Mononuclear cell (primary cell): ENCODE measurements at regions not wholly inside any gene's neighbourhood (a gene's known extent, or its start where the extent isn't known, plus 50 kb on each side); places are given as distances from the start of the nearest gene placed in this dataset.
"Not testable (repeated sequence)": the region's sequence is repeated elsewhere in the genome, so short reads cannot be mapped to it uniquely, and the experiment has no call there.

ENCODE experiments used
- H3K27me3 ChIP-seq: 2 replicates; pipeline ENCODE4 v1.6.0; 2011; ENCODE audit warnings: low read length, control low read depth; ENCODE audit not compliant: insufficient read depth
- H3K4me1 ChIP-seq: 2 replicates; pipeline ENCODE4 v1.5.1; 2011; ENCODE audit warnings: mild to moderate bottlenecking, low read length, control low read depth; ENCODE audit not compliant: insufficient read depth
- H3K4me3 ChIP-seq: 2 replicates; pipeline ENCODE4 v1.5.1; 2011; ENCODE audit warnings: mild to moderate bottlenecking, low read length, moderate library complexity
- H3K9me3 ChIP-seq: 2 replicates; pipeline ENCODE4 v1.5.1; 2011; ENCODE audit warnings: low read depth, mild to moderate bottlenecking, control low read depth, low read length

GRCh38 chr9:108441251-108441650 is 414.5 kb downstream of the ACTL7B start:
- H3K27me3 ChIP-seq = no peaks in the 10 kb centered on the region

GRCh38 chr9:108439947-108440346 is 415.8 kb downstream of the ACTL7B start:
- no peaks in the 10 kb centered on the region for H3K27me3 ChIP-seq
- H3K4me1 ChIP-seq = peaks cover 5% of the 10 kb centered on the region
- no peaks in the 10 kb centered on the region for H3K9me3 ChIP-seq
- H3K4me3 ChIP-seq = no peak overlapping the region

More at GRCh38 chr9:108441251-108441650, 414.5 kb downstream of the ACTL7B start:
- no peak overlapping the region for H3K4me3 ChIP-seq
- H3K9me3 ChIP-seq = no peaks in the 10 kb centered on the region
- H3K4me1 ChIP-seq = peaks cover 4% of the 10 kb centered on the region

- H3K4me3 ChIP-seq = no peak overlapping the region
- H3K9me3 ChIP-seq = no peaks in the 10 kb centered on the region
- H3K4me1 ChIP-seq = peaks cover 5% of the 10 kb centered on the region
- no peaks in the 10 kb centered on the region for H3K27me3 ChIP-seq
Measured at GRCh38 chr9:108437656-108438055, 418.1 kb downstream of the ACTL7B start.

- peaks cover 5% of the 10 kb centered on the region for H3K9me3 ChIP-seq
- H3K27me3 ChIP-seq = no peaks in the 10 kb centered on the region
- H3K4me1 ChIP-seq = peaks cover 5% of the 10 kb centered on the region
- H3K4me3 ChIP-seq = no peak overlapping the region
Measured at GRCh38 chr9:108436448-108436847, 419.3 kb downstream of the ACTL7B start.

GRCh38 chr9:108434502-108434901 is 421.3 kb downstream of the ACTL7B start:
- no peaks in the 10 kb centered on the region for H3K27me3 ChIP-seq
- peaks cover 15% of the 10 kb centered on the region for H3K9me3 ChIP-seq
- no peak overlapping the region for H3K4me3 ChIP-seq
- peaks cover 5% of the 10 kb centered on the region for H3K4me1 ChIP-seq

GRCh38 chr9:108434036-108434435 is 421.8 kb downstream of the ACTL7B start:
- Histone ChIP-seq H3K4me1 (peaks cover 5% of the 10 kb centered on the region), H3K27me3 (no peaks in the 10 kb centered on the region), H3K4me3 (no peak overlapping the region), H3K9me3 (peaks cover 15% of the 10 kb centered on the region)

- Histone ChIP-seq H3K4me3 (no peak overlapping the region), H3K27me3 (no peaks in the 10 kb centered on the region), H3K4me1 (no peaks in the 10 kb centered on the region), H3K9me3 (peaks cover 15% of the 10 kb centered on the region)
Measured at GRCh38 chr9:108430655-108431054, 425.1 kb downstream of the ACTL7B start.

GRCh38 chr9:108427751-108428150 is 428.0 kb downstream of the ACTL7B start:
- Histone ChIP-seq H3K4me3 (no peak overlapping the region), H3K9me3 (peaks cover 15% of the 10 kb centered on the region), H3K4me1 (no peaks in the 10 kb centered on the region), H3K27me3 (no peaks in the 10 kb centered on the region)

GRCh38 chr9:108426421-108426940 is 429.3 kb downstream of the ACTL7B start:
- not testable (repeated sequence) for H3K4me1 ChIP-seq, H3K4me3 ChIP-seq, H3K27me3 ChIP-seq
- peaks cover 11% of the 10 kb centered on the region for H3K9me3 ChIP-seq

- Histone ChIP-seq H3K27me3 (no peaks in the 10 kb centered on the region), H3K4me3 (no peak overlapping the region), H3K4me1 (no peaks in the 10 kb centered on the region), H3K9me3 (no peaks in the 10 kb centered on the region)
Measured at GRCh38 chr9:108423433-108423832, 432.4 kb downstream of the ACTL7B start.

- Histone ChIP-seq H3K9me3 (no peaks in the 10 kb centered on the region), H3K4me3 (no peak overlapping the region), H3K27me3 (no peaks in the 10 kb centered on the region), H3K4me1 (no peaks in the 10 kb centered on the region)
Measured at GRCh38 chr9:108419379-108419778, 436.4 kb downstream of the ACTL7B start.

- Histone ChIP-seq H3K27me3 (no peaks in the 10 kb centered on the region), H3K9me3 (no peaks in the 10 kb centered on the region), H3K4me3 (no peak overlapping the region), H3K4me1 (no peaks in the 10 kb centered on the region)
Measured at GRCh38 chr9:108417726-108418125, 438.1 kb downstream of the ACTL7B start.

- Histone ChIP-seq H3K9me3 (no peaks in the 10 kb centered on the region), H3K4me3 (no peak overlapping the region), H3K27me3 (no peaks in the 10 kb centered on the region), H3K4me1 (no peaks in the 10 kb centered on the region)
Measured at GRCh38 chr9:108417312-108417711, 438.5 kb downstream of the ACTL7B start.

GRCh38 chr9:108416324-108416723 is 439.5 kb downstream of the ACTL7B start:
- H3K27me3 ChIP-seq = no peaks in the 10 kb centered on the region
- H3K4me3 ChIP-seq = no peak overlapping the region
- H3K4me1 ChIP-seq = no peaks in the 10 kb centered on the region
- no peaks in the 10 kb centered on the region for H3K9me3 ChIP-seq

GRCh38 chr9:108413809-108414208 is 442.0 kb downstream of the ACTL7B start:
- H3K27me3 ChIP-seq = no peaks in the 10 kb centered on the region

GRCh38 chr9:108412755-108413154 is 443.0 kb downstream of the ACTL7B start:
- Histone ChIP-seq H3K27me3 (no peaks in the 10 kb centered on the region), H3K9me3 (no peaks in the 10 kb centered on the region), H3K4me1 (no peaks in the 10 kb centered on the region), H3K4me3 (no peak overlapping the region)

More at GRCh38 chr9:108413809-108414208, 442.0 kb downstream of the ACTL7B start:
- Histone ChIP-seq H3K4me3 (no peak overlapping the region), H3K9me3 (no peaks in the 10 kb centered on the region), H3K4me1 (no peaks in the 10 kb centered on the region)
